ENCODE measurements at regions not wholly inside any gene's neighbourhood (a gene's known extent, or its start where the extent isn't known, plus 50 kb on each side); places are given as distances from the start of the nearest gene placed in this dataset.

GRCh38 chr5:82511134-82511533, 233.0 kb upstream of the RPS23 start:
- no peaks in the 10 kb centered on the region for H3K79me2 ChIP-seq (ENCODE audit: insufficient read depth, low read length)
- DNase-seq (ENCODE audit: low read depth, low spot score) (no peak), ATAC-seq (no peak)
- H3K4me1 ChIP-seq (ENCODE audit: control insufficient read depth in 1 of 2, insufficient read depth in 2 of 2, low read length in 2 of 2) = no peaks in the 10 kb centered on the region
- H3K9me2 ChIP-seq (ENCODE audit: insufficient read depth) = no peaks in the 10 kb centered on the region
- no peak overlapping the region for H3K4me3 ChIP-seq (replicated peaks in 1 of 2; ENCODE audit: low read depth in 1 of 2, low read length in 2 of 2)
- no peaks in the 10 kb centered on the region for H4K20me1 ChIP-seq (ENCODE audit: insufficient read depth)
- no peak overlapping the region for H2AFZ ChIP-seq (ENCODE audit: low read depth, low read length, poor library complexity, severe bottlenecking)
- no peaks in the 10 kb centered on the region for H3K27me3 ChIP-seq (ENCODE audit: insufficient read depth, low read length)
- H3K9ac ChIP-seq (ENCODE audit: low read length) = no peak overlapping the region
- intact Hi-C loops (cut with micrococcal nuclease) = no loop called here
- no peaks in the 10 kb centered on the region for H3K36me3 ChIP-seq (ENCODE audit: control insufficient read depth in 1 of 2, insufficient read depth in 2 of 2, low read length in 2 of 2)
- no TSS peak for BruUV-seq (replicated peaks)
- no peak for TF ChIP-seq CTCF (IDR thresholded peaks at IDR 0.05 in 2 of 3, conservative IDR thresholded peaks at IDR 0.05 in 1 of 3; ENCODE audit: borderline replicate concordance in 1 of 3, insufficient read depth in 1 of 3, low read depth in 2 of 3, low read length in 2 of 3)
- TF ChIP-seq CBX3 (IDR thresholded peaks at IDR 0.05; ENCODE audit: low read depth) = no peak
- no peak for TF ChIP-seq REST (IDR thresholded peaks at IDR 0.05; ENCODE audit: low read depth)
- no peak for TF ChIP-seq SP1 (IDR thresholded peaks at IDR 0.05; ENCODE audit: low read depth)
- TF ChIP-seq ZNF274 (IDR thresholded peaks at IDR 0.05; ENCODE audit: low read depth, low read length) = no peak
- TF ChIP-seq ELF1 (IDR thresholded peaks at IDR 0.05; ENCODE audit: borderline replicate concordance, low read depth) = no peak
- TF ChIP-seq SRF (IDR thresholded peaks at IDR 0.05; ENCODE audit: low read depth) = no peak
- no peak for TF ChIP-seq RAD21 (IDR thresholded peaks at IDR 0.05; ENCODE audit: low read depth)
- TF ChIP-seq EZH2phosphoT487 (IDR thresholded peaks at IDR 0.05; ENCODE audit: borderline replicate concordance) = no peak
- TF ChIP-seq FOSL1 (IDR thresholded peaks at IDR 0.05; ENCODE audit: low read depth) = no peak
- no peak for TF ChIP-seq EZH2 (IDR thresholded peaks at IDR 0.05)
- no peak for TF ChIP-seq SIN3A (IDR thresholded peaks at IDR 0.05; ENCODE audit: low read depth)
- CTCF ChIA-PET = no interaction called here
- H3K4me2 ChIP-seq (ENCODE audit: low read length) = no peak overlapping the region
- H3K27ac ChIP-seq (ENCODE audit: low read depth, low read length) = no peak overlapping the region
- POLR2A ChIA-PET = no interaction called here
- peaks cover 0 to 5% of the 10 kb centered on the region in 2 experiments; a peak in 1 of 4 replicates for H3K9me3 ChIP-seq (ENCODE audit: control insufficient read depth in 1 of 2, insufficient read depth in 1 of 2, low read depth in 1 of 2, low read length in 2 of 2)
- RAD21 ChIA-PET (ENCODE audit: low non-redundant PET in 1 of 2, low total read pairs in 2 of 2, uncharacterized antibody in 2 of 2, unreplicated experiment in 2 of 2) = no interaction called here
